Stimulated activated CD8-positive, alpha-beta memory T cell treated with anti-CD3 and anti-CD28 coated beads, Interleukin-7, amount 100 ng/mL, for 48 hours (primary cell): ENCODE measurements at regions not wholly inside any gene's neighbourhood (a gene's known extent, or its start where the extent isn't known, plus 50 kb on each side); places are given as distances from the start of the nearest gene placed in this dataset.
"Not testable (repeated sequence)": the region's sequence is repeated elsewhere in the genome, so short reads cannot be mapped to it uniquely, and the experiment has no call there.

Source experiments
- DNase-seq, 2 donors: peaks; one replicate each; pipeline ENCODE4 v3.0.0-alpha.2; 2020; ENCODE audit warnings: low read depth in 1 of 2; ENCODE audit errors: extremely low read depth in 1 of 2

DNA sequence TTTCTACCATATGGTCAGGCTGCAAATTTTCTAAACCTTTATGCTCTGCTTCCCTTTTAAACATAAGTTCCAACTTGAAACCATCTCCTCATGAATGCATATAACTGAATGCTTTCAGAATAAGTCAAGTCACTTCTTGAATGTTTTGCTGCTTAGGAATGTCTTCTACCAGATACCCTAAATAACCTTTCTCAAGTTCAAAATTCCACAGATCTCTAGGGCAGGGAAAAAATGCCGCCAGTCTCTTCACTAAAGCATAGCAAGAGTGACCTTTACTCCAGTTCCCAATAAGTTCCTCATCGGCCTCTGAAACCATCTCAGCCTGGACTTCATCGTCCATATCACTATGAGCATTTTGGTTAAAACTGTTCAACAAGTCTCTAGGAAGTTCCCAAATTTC is 1011.2 kb upstream of the CITED2 start:
- no peak for DNase-seq

GRCh38 chr6:140382355-140382754 is 1007.9 kb upstream of the CITED2 start:
- no peak for DNase-seq

DNA sequence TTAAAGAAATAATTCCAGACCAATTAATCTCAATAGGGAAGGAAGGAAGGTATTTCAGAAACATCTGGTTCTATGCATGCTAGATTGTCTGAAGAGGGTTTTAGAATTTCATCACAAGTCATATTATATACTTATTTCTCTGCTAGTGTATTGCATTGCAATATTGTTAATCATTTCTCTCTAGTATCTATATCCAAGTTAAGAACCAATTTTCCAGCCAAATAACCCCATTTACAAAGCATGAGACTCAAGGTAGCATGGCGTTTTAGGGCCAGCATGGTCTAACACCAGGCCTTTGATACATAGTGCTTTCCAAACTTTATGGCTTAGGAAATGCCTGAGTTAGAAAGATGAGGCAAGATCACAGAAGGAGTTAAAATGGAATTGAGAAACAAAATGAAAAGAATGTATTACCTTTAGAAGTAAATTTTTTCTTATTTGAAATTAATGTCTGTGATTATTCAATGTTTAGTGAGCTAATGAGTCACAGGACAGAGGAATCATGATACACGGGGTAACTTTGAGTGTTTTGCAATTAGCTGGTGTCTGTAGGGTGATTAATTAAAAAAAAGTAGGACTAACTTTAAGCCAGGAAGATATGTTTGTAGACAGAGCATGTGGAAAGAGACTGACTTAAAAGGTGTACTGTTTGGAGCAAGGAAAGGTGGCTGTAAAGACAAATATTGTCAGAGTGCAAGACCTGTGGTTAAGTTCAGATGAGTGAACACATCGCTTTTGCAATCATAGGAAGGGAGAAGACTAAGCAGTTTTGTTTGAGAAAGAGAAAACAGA is 1006.2 kb upstream of the CITED2 start:
- DNase-seq: no peak

DNA sequence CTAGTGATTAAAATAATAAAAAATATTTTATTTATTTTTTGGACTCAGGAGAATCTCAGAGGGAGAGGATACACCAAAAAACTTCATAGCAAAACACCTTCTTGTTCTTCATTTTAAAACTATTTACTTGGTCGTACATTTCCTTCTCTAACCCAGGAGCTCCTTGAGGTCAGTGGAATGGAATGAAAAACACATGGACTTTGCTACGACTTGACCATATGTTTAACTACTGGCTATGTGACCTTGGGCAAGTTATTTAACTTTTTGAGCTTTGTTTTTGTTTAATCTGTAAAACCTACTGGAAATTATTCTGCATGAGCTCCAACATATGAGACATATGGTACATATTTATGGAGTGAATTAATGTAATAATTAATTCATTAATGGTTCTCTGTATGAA is 1005.5 kb upstream of the CITED2 start:
- no peak for DNase-seq

- no peak for DNase-seq
Observed at GRCh38 chr6:140376209-140376608, 1001.8 kb upstream of the CITED2 start.

DNA sequence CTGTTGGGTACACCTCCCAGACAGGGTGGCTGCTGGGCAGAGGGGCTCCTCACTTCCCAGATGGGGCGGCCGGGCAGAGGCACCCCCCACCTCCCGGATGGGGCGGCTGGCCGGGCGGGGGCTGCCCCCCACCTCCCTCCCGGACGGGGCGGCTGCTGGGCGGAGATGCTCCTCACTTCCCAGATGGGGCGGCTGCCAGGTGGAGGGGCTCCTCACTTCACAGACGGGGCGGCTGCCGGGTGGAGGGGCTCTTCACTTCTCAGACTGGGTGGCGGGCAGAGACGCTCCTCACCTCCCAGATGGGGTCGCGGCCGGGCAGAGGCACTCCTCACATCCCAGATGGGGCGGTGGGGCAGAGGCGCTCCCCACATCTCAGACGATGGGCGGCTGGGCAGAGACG is 999.3 kb upstream of the CITED2 start:
- DNase-seq: not testable (repeated sequence)

- DNase-seq: no peak
Observed at GRCh38 chr6:140372064-140372463, 997.6 kb upstream of the CITED2 start.

DNA sequence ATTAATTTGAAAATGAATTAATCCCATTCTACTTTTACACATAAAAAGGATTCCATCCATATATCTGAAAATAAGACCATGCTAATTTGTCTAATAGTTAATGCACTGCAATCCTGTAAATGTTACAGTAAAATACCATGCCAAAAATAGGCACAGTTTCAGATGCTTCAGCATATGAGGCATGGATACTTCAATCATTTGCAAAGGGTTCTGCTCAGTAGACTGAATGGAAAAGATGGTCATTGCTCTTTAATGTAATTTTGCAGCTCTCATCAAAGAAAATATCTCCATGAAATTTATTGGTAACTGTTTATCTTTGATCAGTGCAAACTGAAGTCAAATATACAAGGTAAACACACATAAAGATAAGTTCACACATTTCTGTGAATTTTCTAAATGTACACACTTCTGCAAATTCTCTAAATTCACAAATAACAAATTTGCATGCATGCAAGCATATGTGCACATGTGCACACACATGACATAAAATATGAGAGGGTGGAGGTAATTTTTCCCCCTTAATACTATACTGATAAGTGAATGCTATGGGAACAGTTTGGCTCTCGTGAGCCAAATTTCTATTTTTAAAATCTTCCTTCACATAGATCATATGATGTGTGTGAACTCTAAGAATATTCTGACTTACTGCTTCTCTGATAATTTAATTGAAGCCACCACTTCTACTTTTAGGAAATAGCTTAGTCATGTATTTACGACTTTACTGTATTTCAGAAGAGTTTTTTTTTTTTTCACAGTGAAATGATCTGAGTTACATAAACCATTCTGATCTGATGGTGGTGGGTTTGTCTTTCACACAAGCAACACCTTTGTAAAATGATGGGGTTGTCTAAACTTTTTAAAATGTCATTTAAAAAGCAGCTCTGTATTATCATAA is 996.8 kb upstream of the CITED2 start:
- no peak for DNase-seq

- no peak for DNase-seq
Observed at GRCh38 chr6:140370441-140370840, 996.0 kb upstream of the CITED2 start.

DNA sequence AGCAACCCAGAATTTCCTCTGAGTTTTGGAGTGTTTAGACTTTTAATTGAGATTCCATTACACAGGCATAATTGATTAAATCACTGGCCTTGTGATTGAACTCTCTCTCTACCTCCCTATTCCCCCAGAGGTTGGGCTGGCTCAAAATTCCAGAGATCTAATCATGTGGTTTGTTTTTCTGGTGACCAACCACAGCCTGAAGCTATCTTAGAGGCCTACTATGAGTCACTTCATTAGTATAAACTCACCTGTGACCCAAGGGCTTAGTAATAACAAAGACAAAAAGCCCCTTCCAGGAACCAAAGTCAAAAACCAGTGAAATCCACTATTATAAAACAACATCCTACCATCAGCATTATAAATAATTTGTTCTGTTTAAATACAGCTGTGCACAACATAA is 992.5 kb upstream of the CITED2 start:
- no peak for DNase-seq

GRCh38 chr6:140364916-140365315 is 990.5 kb upstream of the CITED2 start:
- no peak for DNase-seq

DNA sequence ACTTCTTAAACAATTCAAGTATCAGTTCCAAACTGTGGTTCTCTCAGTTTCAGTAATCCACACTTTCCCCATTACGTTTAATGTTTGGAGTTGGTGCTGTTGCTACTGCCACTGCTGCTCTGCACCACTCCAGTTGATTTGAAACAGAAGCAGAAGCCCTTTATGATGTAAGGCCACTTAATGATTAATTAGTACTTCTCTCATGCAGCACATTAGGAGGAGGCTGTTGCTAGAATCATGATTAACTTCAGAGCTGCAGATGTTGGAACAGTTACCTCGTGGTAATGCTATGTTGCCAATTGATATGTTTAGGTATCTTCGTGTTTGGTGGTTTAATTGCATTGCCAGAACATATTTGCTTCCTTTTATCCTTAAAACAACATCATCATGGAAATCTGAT is 986.2 kb upstream of the CITED2 start:
- DNase-seq: no peak

GRCh38 chr6:140355476-140355875 is 981.0 kb upstream of the CITED2 start:
- no peak for DNase-seq

DNA sequence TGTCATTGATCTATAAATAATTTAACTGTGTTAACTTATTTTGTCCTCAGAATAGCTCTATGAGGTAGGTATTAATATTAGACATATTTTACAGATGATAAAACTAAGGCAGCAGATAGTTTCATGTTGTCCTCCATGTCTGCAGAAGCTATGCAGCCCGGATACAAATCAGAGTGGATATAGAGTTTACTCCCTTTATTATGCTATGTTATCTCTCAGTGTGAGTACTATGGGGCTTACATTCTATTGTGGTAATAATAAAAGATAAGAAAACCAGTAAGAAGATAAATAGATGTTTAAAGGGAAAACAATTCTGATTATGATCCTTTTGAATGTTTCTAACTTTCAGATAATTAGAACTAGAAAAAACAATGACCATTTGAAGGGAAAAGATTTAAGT is 979.8 kb upstream of the CITED2 start:
- no peak for DNase-seq

GRCh38 chr6:140353536-140353935 is 979.1 kb upstream of the CITED2 start:
- no peak for DNase-seq

- no peak for DNase-seq
Observed at GRCh38 chr6:140346428-140346827, 972.0 kb upstream of the CITED2 start.

DNA sequence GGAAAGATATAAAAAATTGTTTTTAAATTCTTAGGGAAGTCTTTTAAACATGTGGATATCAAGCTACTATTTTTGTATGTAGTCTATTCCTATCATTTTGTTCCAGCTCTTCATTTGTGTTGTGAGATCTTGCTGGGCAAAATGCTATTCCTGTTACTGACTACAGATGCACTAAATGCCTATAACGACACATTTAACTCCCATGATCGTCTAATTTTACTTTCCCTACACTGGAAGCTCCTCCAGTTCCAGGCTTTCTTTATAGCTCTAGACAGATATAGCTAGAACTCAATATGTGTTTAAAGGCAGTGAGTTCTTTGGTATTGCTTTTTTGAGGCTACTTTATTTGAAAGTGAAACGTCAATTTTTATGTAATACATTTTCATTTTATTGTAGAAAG is 971.5 kb upstream of the CITED2 start:
- DNase-seq: no peak

- no peak for DNase-seq
Observed at GRCh38 chr6:140344142-140344913, 969.9 kb upstream of the CITED2 start.

GRCh38 chr6:140343128-140343527 is 968.7 kb upstream of the CITED2 start:
- no peak for DNase-seq

- DNase-seq: no peak
Observed at GRCh38 chr6:140341272-140341671, 966.8 kb upstream of the CITED2 start.

GRCh38 chr6:140340795-140341194 is 966.3 kb upstream of the CITED2 start:
- DNase-seq: no peak
